Hematopoietic multipotent progenitor cell treated with erythropoietin and hydrocortisone succinate and interleukin-3 and kit ligand, for 15 days (in vitro differentiated cells): ENCODE measurements at regions not wholly inside any gene's neighbourhood (a gene's known extent, or its start where the extent isn't known, plus 50 kb on each side); places are given as distances from the start of the nearest gene placed in this dataset.
"Not testable (repeated sequence)": the region's sequence is repeated elsewhere in the genome, so short reads cannot be mapped to it uniquely, and the experiment has no call there.

Experiments
- DNase-seq: peaks from one replicate; pipeline ENCODE4 v3.0.0-alpha.2; 2015; ENCODE audit warnings: low spot score

DNA sequence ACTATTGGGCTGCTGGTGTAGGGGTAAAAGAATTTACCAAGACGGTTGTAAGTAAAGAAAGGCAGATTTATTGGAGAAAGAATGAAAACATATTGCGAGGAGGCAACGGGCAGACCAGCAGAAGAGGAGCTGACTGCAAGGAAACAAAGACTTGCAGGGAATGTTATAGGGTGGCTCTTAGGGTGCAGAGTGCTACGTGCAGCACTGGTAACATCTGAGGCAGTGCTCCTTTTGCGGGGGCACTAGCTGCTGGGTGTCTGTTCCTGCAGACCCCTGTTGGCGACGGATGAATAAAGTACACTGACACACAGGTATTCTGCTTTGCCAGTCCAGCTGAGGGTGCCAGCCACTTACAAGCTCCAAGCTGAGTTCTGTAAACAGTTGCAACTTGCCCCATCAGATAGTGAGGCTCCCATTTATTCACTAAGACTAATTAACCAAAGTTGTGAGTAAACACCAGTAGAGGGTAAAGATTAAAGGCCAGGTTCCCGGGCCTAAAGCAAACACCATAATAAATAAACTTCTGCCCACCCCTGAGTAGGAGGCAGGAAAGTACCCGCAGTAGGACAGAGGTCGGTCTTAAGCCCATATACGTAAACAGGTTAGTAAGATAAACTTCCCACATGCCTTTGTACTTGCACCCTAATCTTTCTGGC is 140.2 kb upstream of the KCNK1 start:
- no peak for DNase-seq

DNA sequence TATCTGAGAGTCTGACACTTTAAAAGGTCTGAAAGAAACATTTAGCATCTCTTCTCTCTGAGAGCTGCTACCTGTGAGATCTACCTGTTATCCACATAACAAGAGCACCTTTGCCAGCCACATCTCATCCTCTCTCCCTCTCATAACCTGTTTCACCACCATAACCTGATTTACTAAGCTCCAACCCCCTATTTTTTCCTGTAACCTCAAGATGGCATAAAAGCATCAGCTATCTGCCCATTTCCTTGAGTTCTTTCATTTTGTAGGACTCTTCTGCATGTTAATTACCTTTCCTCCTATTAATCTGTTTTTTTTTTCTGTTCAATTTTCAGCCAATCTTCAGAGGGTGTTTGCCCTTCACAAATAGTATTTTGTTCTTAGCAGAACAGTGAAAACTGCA is 136.5 kb upstream of the KCNK1 start:
- no peak for DNase-seq

DNA sequence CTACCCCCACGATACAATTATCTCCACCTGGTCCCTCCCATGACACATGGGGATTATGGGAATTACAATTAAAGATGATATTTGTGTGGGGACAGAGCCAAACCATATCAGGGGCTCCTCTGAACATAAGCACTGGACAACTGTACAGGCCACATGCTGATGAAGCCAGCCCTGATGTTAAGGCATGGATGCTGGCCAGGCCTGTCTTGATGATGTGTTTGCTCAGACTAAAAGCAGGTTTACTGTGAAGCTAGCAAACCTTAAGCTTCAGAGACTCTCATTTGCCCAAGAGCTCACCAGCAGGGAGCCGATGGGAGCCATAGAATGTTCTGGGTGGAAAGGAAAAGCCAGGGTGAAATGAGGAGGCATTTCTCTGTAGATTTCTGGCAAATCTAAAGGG is 135.3 kb upstream of the KCNK1 start:
- no peak for DNase-seq

DNA sequence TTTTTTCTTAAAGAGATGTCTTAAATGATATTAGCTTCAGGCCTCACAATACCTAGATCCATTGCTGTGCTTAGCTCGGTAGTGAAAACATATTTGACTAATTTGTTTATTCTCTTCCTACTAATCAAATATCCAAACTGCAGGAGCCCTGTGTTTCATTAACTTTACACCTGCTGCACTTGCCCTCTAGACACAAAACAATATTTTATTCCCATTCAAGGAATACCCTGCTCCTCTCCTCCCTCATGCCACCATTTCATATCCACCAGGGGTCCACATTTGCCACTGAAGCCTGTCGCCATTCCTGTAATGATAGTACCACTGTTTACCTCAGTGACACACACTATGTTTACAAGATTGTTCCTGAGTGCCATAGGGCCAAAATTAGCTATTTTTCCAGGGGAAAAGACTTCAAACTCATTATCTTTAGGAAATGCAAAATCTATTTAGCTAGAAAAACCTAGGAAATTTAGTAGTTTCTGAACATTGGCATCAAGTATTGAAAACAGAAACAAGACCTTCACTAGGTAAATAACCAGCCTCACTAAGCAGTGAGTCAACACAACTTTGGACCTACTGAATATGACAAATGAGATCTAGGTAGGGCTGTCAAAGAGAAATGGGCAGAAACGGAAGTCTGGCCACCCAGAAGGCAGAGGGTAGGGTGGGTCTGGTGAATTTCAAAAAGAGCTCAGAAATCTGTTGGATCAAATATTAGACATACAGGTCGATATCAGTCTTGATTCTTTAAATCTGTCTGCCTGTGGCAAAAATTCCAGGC is 134.6 kb upstream of the KCNK1 start:
- DNase-seq: no peak

DNA sequence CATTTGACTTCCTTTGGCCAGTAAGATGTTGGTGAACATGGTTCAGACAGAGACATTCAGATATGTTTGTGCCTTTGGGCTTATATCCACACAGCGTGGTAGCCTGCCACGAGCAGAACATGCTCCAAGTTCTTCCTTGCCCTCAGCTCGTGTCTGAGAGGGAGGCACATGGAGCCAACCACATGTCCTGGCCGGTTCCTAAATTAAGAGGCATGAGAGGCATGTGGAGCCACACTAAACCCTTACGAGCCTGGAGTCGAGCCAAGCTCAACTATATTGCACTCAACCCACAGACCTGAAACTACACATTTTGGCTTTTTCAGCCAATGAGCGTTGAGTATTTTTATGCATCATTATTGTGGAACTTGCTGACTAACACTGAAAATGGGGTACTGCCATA is 133.7 kb upstream of the KCNK1 start:
- no peak for DNase-seq

DNA sequence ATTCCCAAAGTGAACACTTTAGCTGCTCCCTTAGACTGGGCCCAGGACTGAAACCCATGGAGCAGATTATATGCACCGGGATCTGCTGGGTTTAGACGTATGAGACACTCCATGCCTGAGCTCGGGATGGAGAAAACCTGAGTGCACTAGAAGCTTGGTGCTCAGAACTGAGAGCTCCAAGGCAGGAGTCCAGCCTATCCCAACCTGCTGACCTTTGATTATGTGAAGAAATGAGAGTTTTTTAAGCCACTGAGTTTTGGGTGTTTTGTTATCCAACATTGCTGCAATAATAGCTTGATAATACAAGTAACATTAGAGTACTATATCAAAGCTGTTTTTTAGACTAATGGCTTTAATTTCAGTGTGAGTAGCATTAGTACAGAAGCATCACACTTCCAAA is 131.5 kb upstream of the KCNK1 start:
- no peak for DNase-seq

DNA sequence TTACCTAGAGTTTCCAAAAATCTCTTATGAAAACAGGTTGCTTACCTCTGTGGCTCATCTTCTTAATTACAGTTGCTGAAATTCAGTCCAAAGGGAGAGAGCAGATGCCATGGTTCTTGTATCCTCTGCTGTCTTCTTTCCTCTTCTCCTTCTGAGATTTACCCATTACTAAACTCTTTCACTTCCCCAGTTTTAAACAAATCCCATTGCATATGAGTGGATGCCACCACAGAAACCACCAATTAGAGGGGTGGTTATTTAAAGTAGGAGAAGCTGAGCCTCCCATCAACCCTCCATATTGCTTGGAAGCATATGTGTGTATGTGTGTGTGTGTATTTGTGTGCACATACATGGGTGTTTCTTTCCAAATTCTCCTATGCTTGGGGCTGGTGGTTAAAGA is 128.5 kb upstream of the KCNK1 start:
- DNase-seq: no peak

DNA sequence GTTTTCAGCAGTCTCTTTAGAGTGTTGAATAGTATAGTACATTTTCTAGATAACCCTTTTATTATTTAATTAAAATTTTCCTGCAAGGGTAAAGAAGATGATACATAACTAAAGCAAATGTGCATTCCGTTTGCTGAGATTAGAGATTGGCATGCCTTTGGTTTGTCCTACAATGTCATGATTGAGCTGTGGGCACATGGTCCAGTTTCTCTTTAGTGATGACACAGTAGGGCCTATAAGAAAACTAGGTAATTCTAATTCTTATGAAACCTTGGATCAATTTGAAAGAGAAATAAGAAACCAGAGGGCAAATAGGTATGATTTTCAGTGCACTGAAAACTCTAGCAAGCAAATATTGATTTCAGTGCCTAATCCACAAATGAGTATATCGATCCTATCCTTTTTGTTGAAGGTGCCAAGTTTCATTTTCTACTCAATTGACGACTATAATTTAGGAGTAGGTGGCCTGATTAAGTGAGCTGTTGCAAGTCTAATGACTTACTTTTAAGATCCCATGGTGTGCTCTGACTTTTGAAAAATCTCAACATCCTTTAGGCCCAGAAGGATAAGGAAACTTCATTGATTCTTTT is 128.0 kb upstream of the KCNK1 start:
- DNase-seq: no peak

DNA sequence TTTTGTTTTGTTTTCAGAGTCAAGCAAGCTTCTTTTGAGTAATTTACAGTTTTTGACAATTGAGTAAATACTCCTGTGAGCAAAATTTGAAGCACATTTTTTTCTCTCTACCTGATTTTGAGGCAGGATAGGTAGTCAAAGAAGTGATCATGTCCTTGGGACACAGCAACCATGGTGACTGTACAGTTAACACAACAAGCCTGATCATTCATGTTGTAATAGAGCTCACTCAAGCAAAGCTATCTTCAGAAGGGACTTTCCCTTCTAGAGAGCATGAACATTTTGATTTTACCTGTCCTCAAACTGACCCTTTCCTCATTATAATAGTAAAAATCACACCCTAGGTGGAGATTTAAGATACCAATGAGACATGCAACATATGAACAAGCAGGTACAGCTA is 126.5 kb upstream of the KCNK1 start:
- DNase-seq: no peak

DNA sequence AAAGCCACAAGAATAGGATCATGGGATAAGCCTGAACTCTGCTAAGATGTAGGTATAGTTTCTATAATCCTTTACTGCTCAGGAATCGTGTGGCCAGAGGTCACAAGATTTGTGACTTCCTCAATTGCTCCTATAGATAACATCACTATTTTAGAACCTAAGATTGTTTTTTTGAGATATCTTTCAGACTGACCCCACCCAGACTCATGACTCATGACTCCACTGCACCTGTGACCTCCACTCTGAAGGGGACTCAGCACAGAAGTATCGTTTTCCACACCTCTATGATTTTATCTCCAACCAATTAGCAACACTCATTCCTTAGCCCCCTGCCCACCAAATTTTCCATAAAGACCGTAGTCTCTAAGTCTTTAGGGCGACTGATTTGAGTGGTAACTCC is 124.5 kb upstream of the KCNK1 start:
- no peak for DNase-seq

DNA sequence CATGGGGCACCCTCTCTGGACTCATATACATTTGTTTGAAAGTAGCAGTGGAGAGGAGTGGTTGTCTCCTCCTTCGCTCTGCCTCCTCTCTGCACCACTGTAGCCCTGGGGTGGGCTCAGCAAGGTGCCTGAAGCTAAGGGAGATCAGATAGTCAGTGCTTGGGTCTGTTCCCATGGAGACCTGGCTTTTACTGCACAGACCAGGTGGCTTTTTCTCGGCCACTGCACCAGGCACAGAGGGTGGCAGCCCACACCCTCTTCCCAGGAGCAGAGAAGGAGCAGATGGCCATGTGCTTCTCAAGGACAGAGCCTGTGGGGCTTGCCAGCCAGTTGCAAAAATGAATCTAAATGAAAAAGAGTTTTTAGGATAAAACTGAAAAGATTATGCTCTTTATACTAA is 123.4 kb upstream of the KCNK1 start:
- DNase-seq: no peak

DNA sequence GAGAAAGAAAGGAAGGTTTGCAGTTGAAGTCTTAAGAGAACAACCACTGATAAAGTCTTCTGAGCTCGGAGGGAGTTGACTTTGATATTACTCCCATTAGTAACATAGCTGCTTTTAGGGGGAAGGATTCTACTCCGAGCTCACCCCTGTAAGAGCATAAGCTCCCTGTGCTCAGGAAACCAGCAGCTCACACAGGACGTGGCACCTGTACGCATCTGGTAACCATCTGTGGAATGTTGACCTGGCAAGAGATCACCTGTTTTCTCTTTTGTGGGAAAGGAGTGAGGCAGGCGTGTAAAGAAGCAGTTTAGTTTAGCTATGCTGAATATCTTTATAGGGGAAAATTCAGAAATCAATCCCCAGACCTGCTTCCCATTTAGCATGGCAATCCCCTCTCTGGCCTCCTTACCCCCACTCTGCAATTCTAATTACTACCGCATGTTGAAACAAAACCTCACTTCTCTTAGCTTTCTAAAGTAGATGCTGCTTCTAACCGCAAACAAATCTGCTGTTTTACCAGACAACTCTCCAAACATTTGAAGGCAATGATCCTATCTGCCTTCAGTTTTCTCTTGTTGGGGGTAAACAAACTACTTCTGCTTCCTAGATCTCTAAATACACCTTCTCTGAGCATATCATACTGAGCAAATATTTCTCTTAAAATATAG is 121.8 kb upstream of the KCNK1 start:
- DNase-seq: no peak

DNA sequence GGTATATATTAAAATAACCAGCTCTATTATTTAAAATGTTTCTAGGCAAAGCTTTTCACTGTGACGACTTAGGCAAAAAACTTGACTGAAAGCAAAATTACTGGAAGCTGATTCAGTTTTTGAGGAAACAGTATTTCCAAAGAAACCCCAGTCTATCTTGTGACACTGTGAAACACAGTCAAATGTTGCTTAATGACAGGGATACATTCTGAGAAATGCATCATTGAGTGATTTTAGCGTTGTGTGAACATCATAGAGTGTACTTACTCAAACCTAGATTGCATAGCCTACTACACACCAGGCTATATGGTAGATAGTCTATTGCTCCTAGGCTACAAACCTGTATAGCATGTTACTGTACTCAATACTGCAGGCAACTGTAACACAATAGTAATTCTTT is 116.9 kb upstream of the KCNK1 start:
- DNase-seq: no peak

DNA sequence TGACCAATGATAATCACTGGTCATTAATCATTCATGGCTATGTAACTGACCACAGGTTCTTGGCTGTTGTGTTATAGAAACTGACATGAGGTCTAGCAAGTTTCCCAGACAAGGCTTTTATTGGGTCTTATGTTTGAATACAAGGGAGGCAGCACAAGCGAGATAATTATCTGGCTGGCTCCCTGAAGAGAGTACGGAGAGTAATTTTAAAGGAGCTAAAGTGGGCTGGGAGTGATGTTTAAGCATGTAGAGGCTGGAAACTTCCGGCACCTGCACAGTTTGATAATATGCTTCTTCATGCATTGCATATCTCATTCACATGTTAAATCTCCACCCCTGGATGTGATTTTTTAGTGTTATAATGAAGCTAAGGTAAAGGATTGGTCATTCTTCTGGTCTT is 116.2 kb upstream of the KCNK1 start:
- no peak for DNase-seq

DNA sequence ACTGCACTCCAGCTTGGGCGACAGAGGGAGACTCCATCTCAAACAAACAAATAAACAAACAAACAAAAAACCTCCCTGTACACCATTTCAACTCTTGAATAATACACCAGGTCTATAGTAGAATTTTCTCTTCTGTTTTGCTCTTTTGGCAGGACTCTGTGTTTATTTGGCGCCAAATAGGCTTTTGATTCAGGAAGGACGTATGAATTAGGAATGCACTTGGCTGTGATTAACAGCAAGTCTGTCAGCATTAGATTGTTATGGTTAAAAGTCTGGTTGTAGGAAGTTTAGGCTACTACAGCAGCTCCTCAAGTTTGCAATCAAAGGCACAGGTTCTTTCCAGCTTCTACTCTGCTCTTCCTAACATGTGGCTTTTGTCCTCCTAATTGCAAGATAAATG is 113.8 kb upstream of the KCNK1 start:
- no peak for DNase-seq

DNA sequence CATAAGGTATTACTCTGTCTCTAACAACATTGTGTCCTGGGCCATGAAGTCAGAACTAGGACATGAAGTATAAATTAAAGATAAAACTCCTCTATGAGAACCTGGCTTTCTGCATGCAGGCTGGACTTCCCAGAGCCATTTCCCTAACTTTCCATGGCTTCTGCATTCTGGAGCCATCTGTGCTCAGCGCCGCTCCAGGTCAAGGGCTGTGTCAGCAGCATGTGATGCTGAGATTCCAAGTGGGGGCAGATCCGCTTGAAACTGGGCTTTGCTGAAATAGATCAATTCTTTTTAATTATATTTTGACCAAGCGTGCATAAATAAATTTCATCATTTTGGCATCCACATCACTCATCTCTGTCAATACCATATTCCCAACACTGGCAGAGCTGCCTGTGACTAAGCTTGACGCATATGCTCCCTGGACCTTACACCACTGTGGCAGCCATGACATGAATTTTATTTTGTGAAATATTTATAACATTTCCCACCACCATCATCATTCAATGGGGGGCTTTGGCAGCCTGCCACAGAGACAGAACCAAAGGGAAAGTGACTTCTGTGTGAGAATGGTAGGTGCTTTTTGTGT is 110.4 kb upstream of the KCNK1 start:
- DNase-seq: no peak

DNA sequence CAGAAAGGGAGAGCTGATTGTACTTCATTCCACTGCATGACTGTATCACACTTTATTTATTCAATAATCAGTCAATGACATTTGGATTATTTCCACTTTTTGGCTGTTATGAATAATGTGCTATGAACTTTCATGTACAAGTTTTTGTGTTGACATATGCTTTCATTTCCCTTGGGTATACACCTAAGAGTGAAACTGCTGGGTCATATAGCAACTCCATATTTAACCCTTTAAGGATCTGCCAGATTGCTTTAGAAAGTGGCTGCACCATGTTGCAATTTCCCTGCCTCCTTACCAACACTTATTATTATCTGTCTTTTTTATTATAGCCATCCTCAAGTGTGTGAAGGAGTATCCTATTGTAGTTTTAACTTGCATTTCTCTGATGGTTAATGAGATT is 108.8 kb upstream of the KCNK1 start:
- no peak for DNase-seq

DNA sequence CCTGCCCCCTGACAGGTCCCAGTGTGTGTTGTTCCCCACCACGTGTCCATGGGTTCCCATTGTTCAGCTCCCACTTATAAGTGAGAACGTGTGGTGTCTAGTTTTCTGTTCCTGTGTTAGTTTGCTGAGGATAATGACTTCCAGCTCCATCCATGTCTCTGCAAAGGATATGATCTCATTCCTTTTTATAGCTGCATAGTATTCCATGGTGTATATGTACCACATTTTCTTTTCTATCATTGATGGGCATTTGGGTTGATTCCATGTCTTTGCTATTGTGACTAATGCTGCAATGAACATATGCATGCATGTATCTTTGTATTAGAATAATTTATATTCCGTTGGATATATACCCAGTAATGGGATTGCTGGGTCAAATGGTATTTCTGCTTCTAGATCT is 108.0 kb upstream of the KCNK1 start:
- DNase-seq: not testable (repeated sequence)

DNA sequence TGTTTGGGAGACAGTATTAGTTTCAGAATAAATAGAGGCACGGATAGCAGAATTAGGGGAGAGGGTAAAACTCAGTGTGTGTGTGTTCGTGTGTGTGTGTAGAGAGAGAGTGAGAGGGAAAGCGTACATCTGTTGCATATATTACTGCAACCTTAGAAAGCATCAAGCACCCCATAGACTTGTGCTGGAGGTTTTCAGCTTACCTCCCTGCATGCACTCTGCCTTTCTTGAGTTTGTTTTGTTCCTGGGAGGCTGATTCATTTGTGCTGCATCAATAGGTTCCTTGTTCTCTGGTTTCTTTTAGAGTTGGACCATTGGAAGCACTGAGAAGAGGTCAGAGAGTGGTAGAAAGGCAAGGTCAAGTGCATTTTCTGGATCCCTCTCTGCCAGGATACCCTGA is 104.4 kb upstream of the KCNK1 start:
- DNase-seq: no peak

DNA sequence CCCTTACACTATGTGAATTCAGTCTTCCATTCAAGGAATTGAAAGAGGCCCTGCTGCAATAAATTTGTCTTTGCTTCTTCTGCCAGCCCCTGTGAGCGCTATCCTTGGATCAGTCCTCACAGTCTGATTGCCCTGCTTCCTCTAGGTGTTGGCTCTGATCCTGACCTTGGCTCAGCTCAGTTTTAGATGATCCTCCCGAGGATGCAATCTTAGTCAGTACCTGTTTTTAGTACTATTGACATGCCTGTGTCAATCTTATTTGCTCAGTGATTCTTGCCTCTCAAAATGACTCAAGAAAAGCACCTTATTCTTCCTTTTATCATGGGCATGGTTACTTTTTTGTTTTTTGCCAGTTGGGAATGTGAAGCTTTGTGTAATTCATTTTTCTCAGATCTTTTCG is 101.4 kb upstream of the KCNK1 start:
- no peak for DNase-seq

DNA sequence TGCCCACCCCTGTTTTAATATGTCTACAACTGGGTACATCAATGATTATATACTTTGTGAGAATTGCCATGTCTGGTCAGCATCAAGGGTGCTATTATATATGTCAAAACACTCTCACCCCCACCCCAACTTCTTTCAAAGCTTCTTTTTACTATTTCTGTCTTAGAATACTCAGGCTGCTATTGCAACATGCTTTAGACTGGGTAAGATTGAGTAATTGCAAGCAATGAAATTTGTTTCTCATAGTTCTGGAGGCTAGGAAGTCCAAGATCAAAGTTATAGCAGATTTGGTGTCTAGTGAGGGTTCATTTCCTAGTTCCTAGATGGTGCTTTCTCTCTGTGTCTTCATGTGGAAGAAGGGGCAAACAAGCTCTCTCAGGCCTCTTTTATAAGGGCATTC is 100.5 kb upstream of the KCNK1 start:
- no peak for DNase-seq

DNA sequence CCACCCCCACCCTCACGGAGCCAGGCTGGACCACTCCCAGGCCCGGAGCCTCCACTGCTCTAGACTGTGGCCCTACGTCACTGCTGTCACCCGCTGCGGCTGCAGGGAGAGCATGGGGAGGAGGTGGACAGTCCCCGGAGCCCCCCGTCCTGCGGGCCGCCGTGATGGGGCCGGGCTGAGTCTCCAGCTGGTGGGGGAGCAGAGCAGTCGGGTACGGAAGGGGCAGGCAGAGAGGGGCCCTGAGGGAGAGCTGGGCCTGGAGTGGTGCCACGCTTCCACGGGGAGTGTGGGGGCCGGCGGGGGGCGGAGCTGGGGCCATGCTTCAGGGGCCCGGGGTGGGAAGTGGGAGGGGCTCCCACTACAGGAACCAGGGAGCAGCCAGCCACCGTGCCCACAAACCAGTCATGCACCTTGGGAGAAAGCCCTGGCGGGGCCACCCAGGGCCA is 98.9 kb upstream of the KCNK1 start:
- DNase-seq: no peak

DNA sequence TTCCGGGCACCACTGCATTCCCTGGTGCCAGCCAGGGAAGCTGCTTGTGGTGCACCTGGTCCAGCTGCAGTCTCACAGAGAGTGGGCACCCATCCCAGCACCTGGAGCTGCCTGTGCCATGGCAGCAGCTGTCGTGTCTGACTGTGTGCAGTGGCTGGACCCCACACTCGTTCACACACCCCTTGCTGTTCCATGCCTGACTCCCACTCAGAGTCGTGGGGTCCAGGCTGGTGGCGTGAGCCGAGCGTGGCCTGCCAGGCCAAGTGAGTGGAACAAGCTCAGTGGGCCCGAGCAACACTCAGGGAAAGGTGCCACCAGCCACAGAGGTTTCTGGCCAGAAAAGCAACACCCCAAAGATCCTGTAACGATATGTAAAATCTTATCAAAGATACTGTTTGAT is 97.2 kb upstream of the KCNK1 start:
- DNase-seq: no peak
